ENCODE measurements at regions not wholly inside any gene's neighbourhood (a gene's known extent, or its start where the extent isn't known, plus 50 kb on each side); places are given as distances from the start of the nearest gene placed in this dataset.

- TF ChIP-seq CTCF (IDR thresholded peaks at IDR 0.05) = no peak
- TF ChIP-seq POLR2AphosphoS5 (IDR thresholded peaks at IDR 0.05) = no peak
- TF ChIP-seq POLR2A (IDR thresholded peaks at IDR 0.05; ENCODE audit: low read depth) = no peak
These were observed 69.1 kb upstream of the COMTD1 start for GRCh38 chr10:75304741-75305390.

Measured in esophagus muscularis mucosa (tissue), 3 donors.